ENCODE measurements at regions not wholly inside any gene's neighbourhood (a gene's known extent, or its start where the extent isn't known, plus 50 kb on each side); places are given as distances from the start of the nearest gene placed in this dataset.

GRCh38 chr3:57009802-57010201 lies 50.7 kb upstream of the SPATA12 start:
- H2AFZ ChIP-seq, result no peak overlapping the region
- no peaks in the 10 kb centered on the region for H3K79me2 ChIP-seq
- H3K9ac ChIP-seq, result no peak overlapping the region
- H3K27me3 ChIP-seq (ENCODE audit: control insufficient read depth, insufficient read depth, low read length), result no peaks in the 10 kb centered on the region
- no peaks in the 10 kb centered on the region for H3K36me3 ChIP-seq (ENCODE audit: control insufficient read depth, insufficient read depth, low read length)
- no peak overlapping the region for H3K27ac ChIP-seq
- H3K4me2 ChIP-seq (ENCODE audit: low read length), result no peak overlapping the region
- TF ChIP-seq CTCF (IDR thresholded peaks at IDR 0.05), result no peak
- peaks cover 47% of the 10 kb centered on the region for H3K4me1 ChIP-seq
- H3K4me3 ChIP-seq (ENCODE audit: low read depth, low read length), result no peak overlapping the region
- H3K9me3 ChIP-seq (ENCODE audit: control insufficient read depth, low read length), result no peaks in the 10 kb centered on the region

- Histone ChIP-seq H2AFZ (no peak overlapping the region), H3K27me3 (ENCODE audit: control insufficient read depth, insufficient read depth, low read length) (no peaks in the 10 kb centered on the region), H3K4me1 (peaks cover 49% of the 10 kb centered on the region), H3K9ac (no peak overlapping the region), H3K4me3 (ENCODE audit: low read depth, low read length) (no peak overlapping the region), H3K4me2 (ENCODE audit: low read length) (no peak overlapping the region), H3K36me3 (ENCODE audit: control insufficient read depth, insufficient read depth, low read length) (no peaks in the 10 kb centered on the region), H3K79me2 (no peaks in the 10 kb centered on the region), H3K9me3 (ENCODE audit: control insufficient read depth, low read length) (no peaks in the 10 kb centered on the region), H3K27ac (no peak overlapping the region)
- TF ChIP-seq CTCF (IDR thresholded peaks at IDR 0.05), result no peak
These were observed 51.1 kb upstream of the SPATA12 start for GRCh38 chr3:57009367-57009766.

- no peaks in the 10 kb centered on the region for H3K79me2 ChIP-seq
- H3K9ac ChIP-seq, result no peak overlapping the region
- H3K4me2 ChIP-seq (ENCODE audit: low read length), result peak overlapping the region; percentile 27
- TF ChIP-seq CTCF (IDR thresholded peaks at IDR 0.05), result no peak
- H3K9me3 ChIP-seq (ENCODE audit: control insufficient read depth, low read length), result no peaks in the 10 kb centered on the region
- H3K27me3 ChIP-seq (ENCODE audit: control insufficient read depth, insufficient read depth, low read length), result no peaks in the 10 kb centered on the region
- no peak overlapping the region for H3K4me3 ChIP-seq (ENCODE audit: low read depth, low read length)
- H3K27ac ChIP-seq, result peak overlapping the region; percentile 86
- peaks cover 53% of the 10 kb centered on the region for H3K4me1 ChIP-seq
- H2AFZ ChIP-seq, result peak overlapping the region; percentile 33
- H3K36me3 ChIP-seq (ENCODE audit: control insufficient read depth, insufficient read depth, low read length), result no peaks in the 10 kb centered on the region
These were observed 52.7 kb upstream of the SPATA12 start for GRCh38 chr3:57007521-57008460.

GRCh38 chr3:57006949-57007419 lies 53.5 kb upstream of the SPATA12 start:
- Histone ChIP-seq H3K27me3 (ENCODE audit: control insufficient read depth, insufficient read depth, low read length) (no peaks in the 10 kb centered on the region), H3K9me3 (ENCODE audit: control insufficient read depth, low read length) (no peaks in the 10 kb centered on the region), H3K27ac (peak overlapping the region; percentile 86), H3K4me1 (peaks cover 53% of the 10 kb centered on the region), H3K4me2 (ENCODE audit: low read length) (peak overlapping the region; percentile 20), H3K9ac (no peak overlapping the region), H3K79me2 (no peaks in the 10 kb centered on the region), H3K4me3 (ENCODE audit: low read depth, low read length) (no peak overlapping the region), H3K36me3 (ENCODE audit: control insufficient read depth, insufficient read depth, low read length) (no peaks in the 10 kb centered on the region), H2AFZ (peak overlapping the region; percentile 39)
- peak; percentile 25 for TF ChIP-seq CTCF (IDR thresholded peaks at IDR 0.05)

Data from parathyroid adenoma (tissue), 2 donors.